K562 (cell line): ENCODE measurements at regions not wholly inside any gene's neighbourhood (a gene's known extent, or its start where the extent isn't known, plus 50 kb on each side); places are given as distances from the start of the nearest gene placed in this dataset.
A peak's percentile ranks its signal among the peaks of the same experiment; 100 is the strongest.

ENCODE experiments used
- BCLAF1 ChIP-seq, 2 experiments: fragments of 450-650 bp in 1 of 2; IDR thresholded peaks; 2 replicates each; pipeline ENCODE4 v1.6.1; 2011 to 2017; ENCODE audit warnings: low read depth in 2 of 2, antibody characterized with exemption in 1 of 2, borderline replicate concordance in 1 of 2, low read length in 1 of 2, mild to moderate bottlenecking in 1 of 2, mixed read lengths in 1 of 2; ENCODE audit not compliant: control insufficient read depth in 1 of 2
- DMBX1 ChIP-seq: fragments of 250-450 bp; sonication (Bioruptor Pico); IDR thresholded peaks from 2 replicates; pipeline ENCODE4 v1.8.0; 2022; ENCODE audit warnings: inconsistent platforms, mild to moderate bottlenecking, moderate library complexity, borderline replicate concordance
- FOSL1 ChIP-seq: fragments of 200-800 bp; sonication (Bioruptor generic); conservative IDR thresholded peaks from 2 replicates; pipeline ENCODE4 v1.6.1; 2016; ENCODE audit warnings: missing genetic modification characterization, missing compliant biosample characterization
- HOXB6 ChIP-seq: fragments of 250-450 bp; sonication (Bioruptor Pico); IDR thresholded peaks from 2 replicates; pipeline ENCODE4 v1.5.1; 2022; ENCODE audit warnings: mild to moderate bottlenecking, borderline replicate concordance
- KAT8 ChIP-seq: fragments of 450-650 bp; IDR thresholded peaks from 2 replicates; pipeline ENCODE4 v1.6.1; 2016; ENCODE audit warnings: low read depth, mild to moderate bottlenecking
- MCM3 ChIP-seq: fragments of 450-650 bp; IDR thresholded peaks from 2 replicates; pipeline ENCODE4 v1.6.1; 2016
- NBN ChIP-seq: fragments of 450-650 bp; IDR thresholded peaks from 2 replicates; pipeline ENCODE4 v1.6.1; 2016; ENCODE audit warnings: low read depth, mild to moderate bottlenecking
- PRDM10 ChIP-seq: fragments of 450-650 bp; IDR thresholded peaks from 2 replicates; pipeline ENCODE4 v1.6.1; 2018; ENCODE audit not compliant: partially characterized antibody
- RFX5 ChIP-seq: IDR thresholded peaks from 2 replicates; pipeline ENCODE4 v1.6.1; 2011; ENCODE audit warnings: low read depth, mild to moderate bottlenecking, improper control_type of control experiment, low read length
- SIRT6 ChIP-seq: IDR thresholded peaks from one replicate; pipeline ENCODE4 v1.6.1; 2012; ENCODE audit warnings: low read depth, mild to moderate bottlenecking, control low read depth, inconsistent platforms, low read length, moderate library complexity
- SMARCA4 ChIP-seq: fragments of 450-650 bp; IDR thresholded peaks from 2 replicates; pipeline ENCODE4 v1.6.1; 2016
- SRSF1 ChIP-seq: fragments of 200-400 bp; formaldehyde crosslinking; IDR thresholded peaks from 2 replicates; pipeline ENCODE4 v1.6.1; 2017; ENCODE audit warnings: mild to moderate bottlenecking, low read depth, low read length, moderate library complexity
- TBP ChIP-seq: optimal IDR thresholded peaks from 2 replicates; pipeline ENCODE3; 2011; ENCODE audit warnings: low read depth, low read length, improper control_type of control experiment
- TFE3 ChIP-seq: fragments of 450-650 bp; formaldehyde crosslinking; IDR thresholded peaks from 2 replicates; pipeline ENCODE4 v1.4.0; 2020; ENCODE audit warnings: mild to moderate bottlenecking, mixed read lengths
- ZNF3 ChIP-seq: fragments of 250-450 bp; sonication (Bioruptor Pico); IDR thresholded peaks from 2 replicates; pipeline ENCODE4 v1.5.0; 2021; ENCODE audit warnings: mild to moderate bottlenecking, moderate library complexity
- ZNF699 ChIP-seq: fragments of 250-450 bp; sonication (Bioruptor Pico); IDR thresholded peaks from 2 replicates; pipeline ENCODE4 v1.8.0; 2021; ENCODE audit warnings: mild to moderate bottlenecking, moderate library complexity; ENCODE audit not compliant: insufficient replicate concordance
- ZNF740 ChIP-seq, 3 experiments: fragments of 200-800 bp in 1 of 3; sonication (Bioruptor generic) in 1 of 3; sonication (generic) in 1 of 3; formaldehyde crosslinking in 1 of 3; IDR thresholded peaks; 2 replicates each; pipeline versions ENCODE4 v1.6.1 to v1.8.0; 2016 to 2022; ENCODE audit warnings: mild to moderate bottlenecking in 2 of 3, missing compliant biosample characterization in 2 of 3, missing genetic modification characterization in 2 of 3, missing genetic modification reagents in 1 of 3

- TF ChIP-seq TFE3 (CRISPR knock-in tag), result 0 out of 2 replicates have a peak, but pooled peaks have one; percentile 2
- TF ChIP-seq SIRT6, result no peak
- no peak for TF ChIP-seq SMARCA4
- 0 out of 2 replicates have a peak, but pooled peaks have one; percentile 36 for TF ChIP-seq HOXB6 (CRISPR knock-in tag)
- TF ChIP-seq RFX5, result no peak
- no peak for TF ChIP-seq MCM3
- TF ChIP-seq SRSF1, result no peak
- TF ChIP-seq DMBX1 (CRISPR knock-in tag), result 0 out of 2 replicates have a peak, but pooled peaks have one; percentile 30
- TF ChIP-seq FOSL1 (tag), result peak; percentile 44; the same call in 1 of the 2 replicates
- no peak for TF ChIP-seq ZNF699
- TF ChIP-seq PRDM10, result no peak
- no peak for TF ChIP-seq ZNF740 (CRISPR knock-in tag; IDR thresholded peaks at IDR 0.05)
- TF ChIP-seq ZNF740 (tag; IDR thresholded peaks at IDR 0.05), result peak in 1 of 2 experiments; percentile 42; a peak in 1 of 4 replicates
- no peak for TF ChIP-seq TBP
- TF ChIP-seq KAT8, result no peak
- TF ChIP-seq NBN, result no peak
- TF ChIP-seq ZNF3 (CRISPR knock-in tag), result peak; percentile 34; the same call in 1 of the 2 replicates
- TF ChIP-seq BCLAF1 (IDR thresholded peaks at IDR 0.05; ENCODE audit: borderline replicate concordance in 1 of 2, control insufficient read depth in 1 of 2, low read depth in 2 of 2, low read length in 1 of 2), result no peak
Measured at GRCh38 chr12:25690996-25691864, 138.1 kb upstream of the LMNTD1 start (continued).
